ENCODE measurements at regions not wholly inside any gene's neighbourhood (a gene's known extent, or its start where the extent isn't known, plus 50 kb on each side); places are given as distances from the start of the nearest gene placed in this dataset.

DNA sequence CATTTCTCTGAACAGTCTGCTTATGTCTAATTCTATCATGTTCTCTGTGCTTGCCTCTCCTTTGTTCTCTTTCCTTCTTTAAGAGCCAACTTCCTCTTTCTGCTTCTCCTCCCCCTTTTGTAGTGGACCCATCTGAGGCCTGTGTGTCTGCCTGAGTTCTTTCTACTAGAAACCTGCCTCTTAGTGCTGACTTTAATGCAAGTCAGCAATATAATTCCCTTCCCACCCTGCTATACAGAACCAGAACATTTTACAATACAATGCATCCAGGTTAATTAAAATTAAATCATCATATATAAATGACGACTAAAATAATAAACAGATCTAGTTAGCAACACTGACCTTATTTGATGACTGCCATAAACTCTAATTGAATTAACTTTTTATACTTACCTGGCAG is 82.6 kb upstream of the GAS1 start:
- TF ChIP-seq, protein P1, sequence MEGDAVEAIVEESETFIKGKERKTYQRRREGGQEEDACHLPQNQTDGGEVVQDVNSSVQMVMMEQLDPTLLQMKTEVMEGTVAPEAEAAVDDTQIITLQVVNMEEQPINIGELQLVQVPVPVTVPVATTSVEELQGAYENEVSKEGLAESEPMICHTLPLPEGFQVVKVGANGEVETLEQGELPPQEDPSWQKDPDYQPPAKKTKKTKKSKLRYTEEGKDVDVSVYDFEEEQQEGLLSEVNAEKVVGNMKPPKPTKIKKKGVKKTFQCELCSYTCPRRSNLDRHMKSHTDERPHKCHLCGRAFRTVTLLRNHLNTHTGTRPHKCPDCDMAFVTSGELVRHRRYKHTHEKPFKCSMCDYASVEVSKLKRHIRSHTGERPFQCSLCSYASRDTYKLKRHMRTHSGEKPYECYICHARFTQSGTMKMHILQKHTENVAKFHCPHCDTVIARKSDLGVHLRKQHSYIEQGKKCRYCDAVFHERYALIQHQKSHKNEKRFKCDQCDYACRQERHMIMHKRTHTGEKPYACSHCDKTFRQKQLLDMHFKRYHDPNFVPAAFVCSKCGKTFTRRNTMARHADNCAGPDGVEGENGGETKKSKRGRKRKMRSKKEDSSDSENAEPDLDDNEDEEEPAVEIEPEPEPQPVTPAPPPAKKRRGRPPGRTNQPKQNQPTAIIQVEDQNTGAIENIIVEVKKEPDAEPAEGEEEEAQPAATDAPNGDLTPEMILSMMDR (conservative IDR thresholded peaks at IDR 0.05; ENCODE audit: low read depth, low read length): no peak
- TF ChIP-seq EZH2 (IDR thresholded peaks at IDR 0.05; ENCODE audit: low read length, unreplicated experiment): no peak
- no peak for TF ChIP-seq EZH2phosphoT487 (IDR thresholded peaks at IDR 0.05; ENCODE audit: borderline replicate concordance, low read length)
- H3F3A ChIP-seq (ENCODE audit: low read length, unreplicated experiment): no peaks in the 10 kb centered on the region
- H3K79me2 ChIP-seq (ENCODE audit: low read length): no peaks in the 10 kb centered on the region
- BruUV-seq (replicated peaks): no TSS peak
- H3K27ac ChIP-seq (ENCODE audit: low read length): no peak overlapping the region
- H3K9me3 ChIP-seq (ENCODE audit: low read length): no peaks in the 10 kb centered on the region
- ChIA-PET CTCF (no interaction called here), POLR2A (ENCODE audit: unreplicated experiment) (no interaction called here)
- intact Hi-C loops (cut with micrococcal nuclease): no loop called here
- no peak overlapping the region for H2AFZ ChIP-seq (ENCODE audit: low read length)
- H3K27me3 ChIP-seq (ENCODE audit: low read length): 0 out of 2 replicates have a peak, but pooled peaks cover 7% of the 10 kb centered on the region
- H3K4me1 ChIP-seq (ENCODE audit: insufficient read depth, low read length): no peaks in the 10 kb centered on the region
- no peak overlapping the region for H3K9ac ChIP-seq (ENCODE audit: low read length)
- no peaks in the 10 kb centered on the region for H3K9me2 ChIP-seq (replicated peaks; ENCODE audit: low read length)
- H3K4me3 ChIP-seq (ENCODE audit: low read length): no peak overlapping the region
- no peaks in the 10 kb centered on the region for H3K36me3 ChIP-seq (ENCODE audit: low read depth, low read length)
- H4K20me1 ChIP-seq (ENCODE audit: low read length): no peaks in the 10 kb centered on the region
- no peak overlapping the region for H3K4me2 ChIP-seq (ENCODE audit: low read length)
- DNase-seq (no peak), ATAC-seq (no peak)

DNA sequence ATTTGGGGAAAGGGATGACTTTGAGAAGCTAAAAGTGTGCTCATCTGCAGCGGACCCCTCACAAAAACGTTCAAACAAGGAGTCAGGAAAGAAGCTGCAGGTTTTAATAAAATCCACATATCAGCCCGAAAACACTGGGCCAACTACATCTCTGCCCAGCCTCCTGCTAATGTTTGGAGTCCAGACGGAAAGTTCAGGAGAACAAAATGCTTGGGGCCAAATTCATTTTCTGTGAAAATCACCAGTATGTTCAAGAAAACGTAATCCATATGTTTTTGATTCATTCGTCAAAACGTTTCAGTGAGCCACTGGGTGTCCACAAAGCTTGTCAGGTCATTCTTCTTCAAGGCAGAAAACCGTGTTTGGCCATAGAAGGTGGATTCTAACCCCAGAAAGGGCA is 87.5 kb upstream of the GAS1 start:
- Histone ChIP-seq H3K4me2 (ENCODE audit: low read length) (no peak overlapping the region), H3K36me3 (ENCODE audit: low read depth, low read length) (no peaks in the 10 kb centered on the region), H3K4me1 (ENCODE audit: insufficient read depth, low read length) (no peaks in the 10 kb centered on the region), H3K9me3 (ENCODE audit: low read length) (no peaks in the 10 kb centered on the region), H2AFZ (ENCODE audit: low read length) (no peak overlapping the region), H3K27ac (ENCODE audit: low read length) (no peak overlapping the region), H3K9ac (ENCODE audit: low read length) (no peak overlapping the region), H4K20me1 (ENCODE audit: low read length) (no peaks in the 10 kb centered on the region), H3K27me3 (ENCODE audit: low read length) (0 out of 2 replicates have a peak, but pooled peaks cover 11% of the 10 kb centered on the region), H3K9me2 (replicated peaks; ENCODE audit: low read length) (no peaks in the 10 kb centered on the region), H3F3A (ENCODE audit: low read length, unreplicated experiment) (no peaks in the 10 kb centered on the region), H3K79me2 (ENCODE audit: low read length) (no peaks in the 10 kb centered on the region), H3K4me3 (ENCODE audit: low read length) (no peak overlapping the region)
- CTCF ChIA-PET: no interaction called here
- intact Hi-C loops (cut with micrococcal nuclease): no loop called here
- TF ChIP-seq, protein P1 (conservative IDR thresholded peaks at IDR 0.05; ENCODE audit: low read depth, low read length): no peak
- TF ChIP-seq EZH2phosphoT487 (IDR thresholded peaks at IDR 0.05; ENCODE audit: borderline replicate concordance, low read length) (no peak), EZH2 (IDR thresholded peaks at IDR 0.05; ENCODE audit: low read length, unreplicated experiment) (no peak)
- POLR2A ChIA-PET (ENCODE audit: unreplicated experiment): no interaction called here
- no TSS peak for BruUV-seq (replicated peaks)
- ATAC-seq (no peak), DNase-seq (no peak)

DNA sequence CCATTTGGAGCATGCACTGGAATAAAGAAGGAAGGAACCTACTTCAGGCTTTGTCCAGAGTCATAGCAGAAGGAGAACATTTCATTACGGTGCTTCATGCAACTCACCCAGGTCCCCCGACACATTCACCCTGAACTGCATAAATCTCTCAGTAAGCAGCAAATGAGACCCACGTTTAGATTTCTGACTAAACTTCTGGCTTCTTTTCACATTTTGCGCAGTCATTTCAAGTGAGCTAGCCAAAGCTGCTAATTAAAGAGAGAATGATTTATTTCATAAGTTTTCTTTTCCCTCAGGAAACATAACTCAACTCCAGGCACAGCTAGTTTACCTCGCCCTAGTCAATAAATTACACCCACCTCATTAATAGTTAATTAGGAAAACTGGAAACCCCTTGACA is 88.6 kb upstream of the GAS1 start:
- CTCF ChIA-PET: no interaction called here
- POLR2A ChIA-PET (ENCODE audit: unreplicated experiment): no interaction called here

More for the DNA sequence above, 88.6 kb upstream of the GAS1 start:
- Histone ChIP-seq H3K36me3 (ENCODE audit: low read depth, low read length) (no peaks in the 10 kb centered on the region), H2AFZ (ENCODE audit: low read length) (no peak overlapping the region), H3K79me2 (ENCODE audit: low read length) (no peaks in the 10 kb centered on the region), H3F3A (ENCODE audit: low read length, unreplicated experiment) (no peaks in the 10 kb centered on the region), H3K4me2 (ENCODE audit: low read length) (no peak overlapping the region), H4K20me1 (ENCODE audit: low read length) (no peaks in the 10 kb centered on the region), H3K27ac (ENCODE audit: low read length) (no peak overlapping the region), H3K9me3 (ENCODE audit: low read length) (no peaks in the 10 kb centered on the region), H3K9me2 (replicated peaks; ENCODE audit: low read length) (no peaks in the 10 kb centered on the region), H3K27me3 (ENCODE audit: low read length) (0 out of 2 replicates have a peak, but pooled peaks cover 11% of the 10 kb centered on the region), H3K4me1 (ENCODE audit: insufficient read depth, low read length) (no peaks in the 10 kb centered on the region), H3K4me3 (ENCODE audit: low read length) (no peak overlapping the region), H3K9ac (ENCODE audit: low read length) (no peak overlapping the region)
- no peak for DNase-seq
- no TSS peak for BruUV-seq (replicated peaks)
- TF ChIP-seq EZH2phosphoT487 (IDR thresholded peaks at IDR 0.05; ENCODE audit: borderline replicate concordance, low read length) (no peak), EZH2 (IDR thresholded peaks at IDR 0.05; ENCODE audit: low read length, unreplicated experiment) (no peak)
- TF ChIP-seq, protein P1 (conservative IDR thresholded peaks at IDR 0.05; ENCODE audit: low read depth, low read length): no peak
- intact Hi-C loops (cut with micrococcal nuclease): no loop called here
- no peak for ATAC-seq

Data from PC-3 (cell line).